Small intestine (tissue), 7 donors: ENCODE measurements at regions not wholly inside any gene's neighbourhood (a gene's known extent, or its start where the extent isn't known, plus 50 kb on each side); places are given as distances from the start of the nearest gene placed in this dataset.

Source experiments
- DNase-seq, 2 donors: peaks; one replicate each; pipeline versions ENCODE4 v3.0.0 to v3.0.0-alpha.2; 2013
- FAIRE-seq: peaks from 2 replicates; lab custom pipeline; 2012; peaks lifted over from hg19 to GRCh38; lab: Jason Lieb, UNC
- H3K27ac ChIP-seq, 3 donors: one replicate each; pipeline ENCODE4 v1.5.1; 2013; ENCODE audit warnings: low read length in 2 of 3, mild to moderate bottlenecking in 2 of 3, control low read depth in 1 of 3, inconsistent platforms in 1 of 3, low read depth in 1 of 3, moderate library complexity in 1 of 3
- H3K27me3 ChIP-seq, 3 donors: one replicate each; pipeline ENCODE4 v1.6.1; 2013; ENCODE audit warnings: low read length in 3 of 3, inconsistent platforms in 1 of 3; ENCODE audit not compliant: control insufficient read depth in 3 of 3, insufficient read depth in 3 of 3
- H3K36me3 ChIP-seq, 3 donors: one replicate each; pipeline ENCODE4 v1.6.1; 2013; ENCODE audit warnings: low read length in 3 of 3, inconsistent platforms in 1 of 3, low read depth in 1 of 3, mild to moderate bottlenecking in 1 of 3, moderate library complexity in 1 of 3; ENCODE audit not compliant: control insufficient read depth in 3 of 3, insufficient read depth in 2 of 3
- H3K4me1 ChIP-seq, 3 donors: one replicate each; pipeline ENCODE4 v1.6.1; 2013; ENCODE audit warnings: low read length in 2 of 3, inconsistent platforms in 1 of 3, low read depth in 1 of 3, mild to moderate bottlenecking in 1 of 3, moderate library complexity in 1 of 3; ENCODE audit not compliant: control insufficient read depth in 3 of 3, insufficient read depth in 2 of 3
- H3K4me3 ChIP-seq, 3 donors: one replicate each; pipeline ENCODE4 v1.5.1; 2013; ENCODE audit warnings: low read length in 3 of 3, control low read depth in 1 of 3, inconsistent platforms in 1 of 3, low read depth in 1 of 3, mild to moderate bottlenecking in 1 of 3, moderate library complexity in 1 of 3
- H3K9me3 ChIP-seq, 2 donors: one replicate each; pipeline ENCODE4 v1.6.1; 2013; ENCODE audit warnings: low read depth in 1 of 2, low read length in 1 of 2; ENCODE audit not compliant: control insufficient read depth in 2 of 2, insufficient read depth in 1 of 2
- WGBS, 3 donors: extraction: QIAGEN DNeasy Blood & Tissue Kit; methylation state at CpG; one replicate each; pipeline ENCODE4 v1.1.7; 2013; 5-methylcytosine and 5-hydroxymethylcytosine counted together
- donor health status: healthy with polysubstance abuse.
- donor health status: control.
- donor health status: control.
- donor health status: Bipolar disorder and iron deficiency.
- donor health status: healthy.

- Histone ChIP-seq H3K27ac (no peak overlapping the region), H3K36me3 (no peaks in the 10 kb centered on the region), H3K4me3 (no peak overlapping the region), H3K27me3 (no peaks in the 10 kb centered on the region), H3K4me1 (no peaks in the 10 kb centered on the region), H3K9me3 (no peaks in the 10 kb centered on the region)
- FAIRE-seq (no peak), DNase-seq (no peak)
- 79 to 91% (median 81%) methylated on average over 3 of the region's 3 CpGs for WGBS, 3 donors
Measured at GRCh38 chr9:26205261-26205660, 527.0 kb upstream of the TUSC1 start.

- H3K9me3 ChIP-seq = peaks cover 1 to 10% of the 10 kb centered on the region in 2 donors
- WGBS, 3 donors = 69 to 80% (median 77%) methylated on average over 2 of the region's 2 CpGs
- FAIRE-seq = no peak
Measured at GRCh38 chr9:26193237-26193636, 515.0 kb upstream of the TUSC1 start.

GRCh38 chr9:26191711-26192110 lies 513.5 kb upstream of the TUSC1 start:
- Histone ChIP-seq H3K4me1 (no peaks in the 10 kb centered on the region), H3K36me3 (no peaks in the 10 kb centered on the region), H3K27ac (no peak overlapping the region), H3K4me3 (no peak overlapping the region), H3K27me3 (no peaks in the 10 kb centered on the region), H3K9me3 (peaks cover 1 to 14% of the 10 kb centered on the region in 2 donors)
- no peak for FAIRE-seq
- DNase-seq = no peak
- WGBS, 3 donors = 5 to 44% (median 39%) methylated on average over 1 of the region's 1 CpG

More at GRCh38 chr9:26193237-26193636, 515.0 kb upstream of the TUSC1 start:
- DNase-seq = no peak
- Histone ChIP-seq H3K27ac (no peak overlapping the region), H3K4me3 (no peak overlapping the region), H3K27me3 (no peaks in the 10 kb centered on the region), H3K4me1 (no peaks in the 10 kb centered on the region), H3K36me3 (no peaks in the 10 kb centered on the region)

GRCh38 chr9:26181836-26182235 lies 503.6 kb upstream of the TUSC1 start:
- Histone ChIP-seq H3K27me3 (no peaks in the 10 kb centered on the region), H3K9me3 (no peaks in the 10 kb centered on the region), H3K4me1 (no peaks in the 10 kb centered on the region), H3K27ac (no peak overlapping the region), H3K4me3 (no peak overlapping the region), H3K36me3 (no peaks in the 10 kb centered on the region)
- WGBS, 3 donors = 20 to 49% (median 39%) methylated on average over 2 of the region's 2 CpGs
- DNase-seq = no peak
- no peak for FAIRE-seq

GRCh38 chr9:26176628-26177027 lies 498.4 kb upstream of the TUSC1 start:
- DNase-seq (no peak), FAIRE-seq (no peak)
- H3K4me3 ChIP-seq = no peak overlapping the region
- H3K4me1 ChIP-seq = no peaks in the 10 kb centered on the region
- no peaks in the 10 kb centered on the region for H3K36me3 ChIP-seq
- peaks cover 0 to 1% of the 10 kb centered on the region in 2 donors for H3K9me3 ChIP-seq
- WGBS, 3 donors = 80 to 94% (median 90%) methylated on average over 1 of the region's 1 CpG
- no peak overlapping the region for H3K27ac ChIP-seq
- H3K27me3 ChIP-seq = no peaks in the 10 kb centered on the region

GRCh38 chr9:26175264-26175663 lies 497.0 kb upstream of the TUSC1 start:
- FAIRE-seq (no peak), DNase-seq (no peak)
- 93% methylated on average over 1 of the region's 1 CpG for WGBS, 3 donors
- H3K9me3 ChIP-seq = peaks cover 0 to 1% of the 10 kb centered on the region in 2 donors
- H3K4me1 ChIP-seq = no peaks in the 10 kb centered on the region
- no peak overlapping the region for H3K4me3 ChIP-seq
- no peaks in the 10 kb centered on the region for H3K36me3 ChIP-seq
- no peaks in the 10 kb centered on the region for H3K27me3 ChIP-seq
- H3K27ac ChIP-seq = no peak overlapping the region

GRCh38 chr9:26172301-26172700 lies 494.1 kb upstream of the TUSC1 start:
- Histone ChIP-seq H3K4me3 (no peak overlapping the region), H3K27ac (no peak overlapping the region), H3K27me3 (no peaks in the 10 kb centered on the region), H3K4me1 (no peaks in the 10 kb centered on the region), H3K36me3 (no peaks in the 10 kb centered on the region), H3K9me3 (peaks cover 0 to 1% of the 10 kb centered on the region in 2 donors)
- no peak for FAIRE-seq
- no peak for DNase-seq
- WGBS, 3 donors = 56 to 73% (median 65%) methylated on average over 2 of the region's 2 CpGs

- Histone ChIP-seq H3K4me3 (no peak overlapping the region), H3K9me3 (peaks cover 0 to under 1% of the 10 kb centered on the region in 2 donors), H3K27ac (no peak overlapping the region), H3K27me3 (no peaks in the 10 kb centered on the region), H3K4me1 (no peaks in the 10 kb centered on the region), H3K36me3 (no peaks in the 10 kb centered on the region)
- no peak for DNase-seq
- WGBS, 3 donors = 11 to 30% (median 29%) methylated on average over 2 of the region's 2 CpGs
- no peak for FAIRE-seq
Measured at GRCh38 chr9:26171691-26172090, 493.4 kb upstream of the TUSC1 start.

- Histone ChIP-seq H3K27me3 (no peaks in the 10 kb centered on the region), H3K27ac (no peak overlapping the region), H3K4me1 (no peaks in the 10 kb centered on the region), H3K36me3 (no peaks in the 10 kb centered on the region), H3K4me3 (no peak overlapping the region), H3K9me3 (no peaks in the 10 kb centered on the region)
- DNase-seq (no peak), FAIRE-seq (no peak)
- 39 to 62% (median 56%) methylated on average over 3 of the region's 3 CpGs for WGBS, 3 donors
Measured at GRCh38 chr9:26170190-26170589, 491.9 kb upstream of the TUSC1 start.
